ENCODE measurements at regions not wholly inside any gene's neighbourhood (a gene's known extent, or its start where the extent isn't known, plus 50 kb on each side); places are given as distances from the start of the nearest gene placed in this dataset.

DNA sequence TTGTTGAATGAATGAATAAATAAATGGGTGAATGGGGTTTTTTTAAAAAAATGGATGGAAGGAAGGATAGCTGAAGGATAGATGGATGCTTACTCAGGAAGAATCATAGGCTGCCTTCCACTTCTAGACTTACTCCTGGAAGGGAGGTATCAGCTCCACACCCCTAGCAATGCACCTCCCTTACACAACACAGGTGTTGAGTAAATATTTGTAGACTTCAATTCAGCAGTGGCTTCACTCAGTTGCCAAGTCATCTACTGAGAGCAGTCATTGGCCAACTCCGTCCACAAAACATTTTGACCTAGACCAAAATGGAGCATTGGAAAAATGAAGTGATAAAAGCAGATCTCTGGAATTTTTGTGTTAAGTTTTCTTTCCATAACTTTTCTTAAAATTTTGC is 65.5 kb upstream of the ST8SIA2 start:
- no TSS peak for BruUV-seq (replicated peaks)

DNA sequence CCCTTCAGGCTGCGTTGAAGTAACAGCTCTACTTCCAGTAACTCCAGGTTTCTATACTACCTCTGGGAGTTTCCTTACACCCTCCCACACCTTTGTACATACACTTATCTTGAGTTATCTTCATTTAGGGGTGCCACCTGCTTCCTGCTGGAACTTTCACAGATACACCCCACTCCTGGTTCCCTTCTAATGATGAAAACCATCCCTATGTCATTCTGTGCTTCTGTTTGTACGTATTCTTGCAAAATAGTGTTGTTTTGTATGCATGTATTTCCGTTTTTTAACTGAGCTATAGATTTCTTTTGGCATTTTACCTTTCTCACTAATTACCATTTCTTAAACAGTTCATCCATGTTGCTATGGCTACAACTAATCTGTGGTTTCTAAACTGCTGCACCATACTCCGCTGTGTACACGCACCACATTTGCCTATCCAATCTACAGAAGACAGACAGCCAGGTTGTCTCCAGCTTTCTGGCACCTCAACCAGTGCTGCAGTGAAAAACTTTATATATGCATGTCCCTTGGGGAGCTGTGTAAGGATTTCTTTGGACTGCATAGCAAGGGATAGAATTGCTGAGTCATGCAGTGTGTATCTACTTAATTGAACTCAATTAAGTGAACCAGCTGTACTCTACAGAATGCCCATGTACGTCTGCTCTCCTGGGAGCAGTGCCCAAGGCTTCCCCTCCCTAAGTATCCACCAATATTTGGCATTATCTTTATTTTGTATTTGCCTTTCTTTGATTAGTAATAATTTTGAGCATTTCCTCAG is 61.4 kb upstream of the ST8SIA2 start:
- H3K27ac ChIP-seq: no peak overlapping the region
- H3F3A ChIP-seq (ENCODE audit: insufficient read depth, low read depth): no peaks in the 10 kb centered on the region
- ChIA-PET POLR2A (ENCODE audit: unreplicated experiment) (no interaction called here), CTCF (interaction anchor here (0.6 kb wide), 1 partner anchor 1683 kb away, joined by 4 read pairs; no protein-coding TSS in a partner anchor)
- TF ChIP-seq, protein P1, sequence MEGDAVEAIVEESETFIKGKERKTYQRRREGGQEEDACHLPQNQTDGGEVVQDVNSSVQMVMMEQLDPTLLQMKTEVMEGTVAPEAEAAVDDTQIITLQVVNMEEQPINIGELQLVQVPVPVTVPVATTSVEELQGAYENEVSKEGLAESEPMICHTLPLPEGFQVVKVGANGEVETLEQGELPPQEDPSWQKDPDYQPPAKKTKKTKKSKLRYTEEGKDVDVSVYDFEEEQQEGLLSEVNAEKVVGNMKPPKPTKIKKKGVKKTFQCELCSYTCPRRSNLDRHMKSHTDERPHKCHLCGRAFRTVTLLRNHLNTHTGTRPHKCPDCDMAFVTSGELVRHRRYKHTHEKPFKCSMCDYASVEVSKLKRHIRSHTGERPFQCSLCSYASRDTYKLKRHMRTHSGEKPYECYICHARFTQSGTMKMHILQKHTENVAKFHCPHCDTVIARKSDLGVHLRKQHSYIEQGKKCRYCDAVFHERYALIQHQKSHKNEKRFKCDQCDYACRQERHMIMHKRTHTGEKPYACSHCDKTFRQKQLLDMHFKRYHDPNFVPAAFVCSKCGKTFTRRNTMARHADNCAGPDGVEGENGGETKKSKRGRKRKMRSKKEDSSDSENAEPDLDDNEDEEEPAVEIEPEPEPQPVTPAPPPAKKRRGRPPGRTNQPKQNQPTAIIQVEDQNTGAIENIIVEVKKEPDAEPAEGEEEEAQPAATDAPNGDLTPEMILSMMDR (conservative IDR thresholded peaks at IDR 0.05): no peak
- no peak for TF ChIP-seq EZH2 (IDR thresholded peaks at IDR 0.05; ENCODE audit: low read depth)
- no peak for DNase-seq
- no TSS peak for BruUV-seq (replicated peaks)
- no peaks in the 10 kb centered on the region for H3K4me1 ChIP-seq (replicated peaks; ENCODE audit: insufficient read depth)
- H3K4me3 ChIP-seq: no peak overlapping the region
- H3K4me2 ChIP-seq: no peak overlapping the region
- peaks cover 4% of the 10 kb centered on the region; the same call in 1 of the 2 replicates for H3K27me3 ChIP-seq (ENCODE audit: insufficient read depth, low read depth)
- H2AFZ ChIP-seq: no peak overlapping the region
- H3K79me2 ChIP-seq (ENCODE audit: low read depth): no peaks in the 10 kb centered on the region
- no peaks in the 10 kb centered on the region for H3K9me2 ChIP-seq (ENCODE audit: insufficient read depth)
- intact Hi-C loops (cut with micrococcal nuclease; ENCODE audit: unreplicated experiment): no loop called here
- H3K36me3 ChIP-seq (ENCODE audit: low read depth): no peaks in the 10 kb centered on the region
- H3K9me3 ChIP-seq (ENCODE audit: insufficient read depth, low read depth): no peaks in the 10 kb centered on the region
- H4K20me1 ChIP-seq (ENCODE audit: insufficient read depth): no peaks in the 10 kb centered on the region

More for the DNA sequence above, 65.5 kb upstream of the ST8SIA2 start:
- H3K27me3 ChIP-seq (ENCODE audit: insufficient read depth, low read depth): peaks cover 24% of the 10 kb centered on the region
- ChIA-PET CTCF (no interaction called here), POLR2A (ENCODE audit: unreplicated experiment) (no interaction called here)
- H3K9me2 ChIP-seq (ENCODE audit: insufficient read depth): no peaks in the 10 kb centered on the region
- H3K27ac ChIP-seq: no peak overlapping the region
- no peaks in the 10 kb centered on the region for H3K79me2 ChIP-seq (ENCODE audit: low read depth)
- H3F3A ChIP-seq (ENCODE audit: insufficient read depth, low read depth): no peaks in the 10 kb centered on the region
- DNase-seq: no peak
- no peaks in the 10 kb centered on the region for H3K9me3 ChIP-seq (ENCODE audit: insufficient read depth, low read depth)
- no peaks in the 10 kb centered on the region for H3K36me3 ChIP-seq (ENCODE audit: low read depth)
- no peak overlapping the region for H3K4me3 ChIP-seq
- H2AFZ ChIP-seq: no peak overlapping the region
- intact Hi-C loops (cut with micrococcal nuclease; ENCODE audit: unreplicated experiment): no loop called here
- no peak overlapping the region for H3K4me2 ChIP-seq
- no peaks in the 10 kb centered on the region for H4K20me1 ChIP-seq (ENCODE audit: insufficient read depth)
- H3K4me1 ChIP-seq (replicated peaks; ENCODE audit: insufficient read depth): no peaks in the 10 kb centered on the region
- TF ChIP-seq, protein P1 (conservative IDR thresholded peaks at IDR 0.05): no peak
- no peak for TF ChIP-seq EZH2 (IDR thresholded peaks at IDR 0.05; ENCODE audit: low read depth)

DNA sequence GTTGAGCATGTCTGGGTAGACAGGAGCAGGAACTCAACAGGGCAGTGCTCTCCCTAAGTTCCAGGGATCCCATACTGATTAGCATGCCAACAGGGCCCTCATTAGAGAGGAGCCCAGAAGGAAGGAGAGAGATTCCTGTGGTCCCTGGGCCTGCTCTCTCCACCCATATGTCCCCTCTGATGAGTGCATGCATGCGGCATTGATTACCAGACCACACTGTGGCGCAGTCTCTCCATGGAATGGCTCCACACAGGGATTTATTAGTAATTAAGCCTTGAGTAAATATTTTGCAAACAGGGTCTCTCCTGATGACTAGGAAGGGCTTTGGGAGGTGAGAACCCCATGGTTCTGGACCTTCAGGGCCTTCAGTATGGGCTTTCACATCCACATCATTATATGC is 60.0 kb upstream of the ST8SIA2 start:
- no peak overlapping the region for H3K27ac ChIP-seq
- H2AFZ ChIP-seq: no peak overlapping the region
- no TSS peak for BruUV-seq (replicated peaks)
- no peaks in the 10 kb centered on the region for H4K20me1 ChIP-seq (ENCODE audit: insufficient read depth)
- no peaks in the 10 kb centered on the region for H3K36me3 ChIP-seq (ENCODE audit: low read depth)
- H3K4me2 ChIP-seq: no peak overlapping the region
- POLR2A ChIA-PET (ENCODE audit: unreplicated experiment): no interaction called here
- CTCF ChIA-PET: no interaction called here
- H3K27me3 ChIP-seq (ENCODE audit: insufficient read depth, low read depth): peaks cover 7% of the 10 kb centered on the region; the same call in 1 of the 2 replicates
- intact Hi-C loops (cut with micrococcal nuclease; ENCODE audit: unreplicated experiment): no loop called here
- TF ChIP-seq, protein P1 (conservative IDR thresholded peaks at IDR 0.05): no peak
- TF ChIP-seq EZH2 (IDR thresholded peaks at IDR 0.05; ENCODE audit: low read depth): no peak
- no peaks in the 10 kb centered on the region for H3F3A ChIP-seq (ENCODE audit: insufficient read depth, low read depth)
- no peak overlapping the region for H3K4me3 ChIP-seq
- no peaks in the 10 kb centered on the region for H3K79me2 ChIP-seq (ENCODE audit: low read depth)
- H3K4me1 ChIP-seq (replicated peaks; ENCODE audit: insufficient read depth): no peaks in the 10 kb centered on the region
- H3K9me2 ChIP-seq (ENCODE audit: insufficient read depth): no peaks in the 10 kb centered on the region
- DNase-seq: no peak
- H3K9me3 ChIP-seq (ENCODE audit: insufficient read depth, low read depth): no peaks in the 10 kb centered on the region

Data from PC-9 (cell line).